SK-N-SH (cell line): ENCODE measurements at regions not wholly inside any gene's neighbourhood (a gene's known extent, or its start where the extent isn't known, plus 50 kb on each side); places are given as distances from the start of the nearest gene placed in this dataset.

ENCODE experiments used
- EP300 ChIP-seq, 2 experiments: IDR thresholded peaks; 2 replicates each; pipeline versions ENCODE4 v1.4.0 to v1.6.1; 2012; ENCODE audit warnings: borderline replicate concordance in 1 of 2, low read depth in 1 of 2, low read length in 1 of 2
- GABPA ChIP-seq: IDR thresholded peaks from 2 replicates; pipeline ENCODE4 v1.4.0; 2012; ENCODE audit warnings: low read depth, mild to moderate bottlenecking
- GATA2 ChIP-seq: sonication (generic); formaldehyde crosslinking; IDR thresholded peaks from 2 replicates; pipeline ENCODE4 v1.5.0; 2020; ENCODE audit warnings: mild to moderate bottlenecking, missing genetic modification reagents
- NRF1 ChIP-seq: IDR thresholded peaks from 2 replicates; pipeline ENCODE4 v1.6.1; 2012; ENCODE audit warnings: low read depth, mild to moderate bottlenecking, low read length
- POLR2AphosphoS5 ChIP-seq: IDR thresholded peaks from 2 replicates; pipeline ENCODE4 v1.6.1; 2012; ENCODE audit warnings: low read depth, low read length
- RFX5 ChIP-seq: IDR thresholded peaks from 2 replicates; pipeline ENCODE4 v1.6.1; 2012; ENCODE audit warnings: mild to moderate bottlenecking, improper control_type of control experiment, low read length
- TAF1 ChIP-seq: IDR thresholded peaks from 2 replicates; pipeline ENCODE4 v1.6.1; 2012; ENCODE audit warnings: low read depth, mild to moderate bottlenecking, low read length, moderate library complexity, borderline replicate concordance
- YY1 ChIP-seq: IDR thresholded peaks from 2 replicates; pipeline ENCODE4 v1.4.0; 2012; ENCODE audit warnings: low read depth, mild to moderate bottlenecking
- TF ChIP-seq, protein P1 (sequence below): IDR thresholded peaks from 2 replicates; pipeline ENCODE4 v1.4.0; 2012; ENCODE audit warnings: low read depth, borderline replicate concordance
- TF ChIP-seq, protein P2 (sequence below): fragments of 200-600 bp; sonication (generic); IDR thresholded peaks from 2 replicates; pipeline ENCODE4 v1.6.1; 2017; ENCODE audit warnings: antibody characterized with exemption, mild to moderate bottlenecking, moderate library complexity
- TF ChIP-seq, protein P3 (sequence below): fragments of 150-350 bp; IDR thresholded peaks from 2 replicates; pipeline ENCODE4 v1.6.1; 2017; ENCODE audit warnings: antibody characterized with exemption, low read length, low read depth, borderline replicate concordance

DNA sequence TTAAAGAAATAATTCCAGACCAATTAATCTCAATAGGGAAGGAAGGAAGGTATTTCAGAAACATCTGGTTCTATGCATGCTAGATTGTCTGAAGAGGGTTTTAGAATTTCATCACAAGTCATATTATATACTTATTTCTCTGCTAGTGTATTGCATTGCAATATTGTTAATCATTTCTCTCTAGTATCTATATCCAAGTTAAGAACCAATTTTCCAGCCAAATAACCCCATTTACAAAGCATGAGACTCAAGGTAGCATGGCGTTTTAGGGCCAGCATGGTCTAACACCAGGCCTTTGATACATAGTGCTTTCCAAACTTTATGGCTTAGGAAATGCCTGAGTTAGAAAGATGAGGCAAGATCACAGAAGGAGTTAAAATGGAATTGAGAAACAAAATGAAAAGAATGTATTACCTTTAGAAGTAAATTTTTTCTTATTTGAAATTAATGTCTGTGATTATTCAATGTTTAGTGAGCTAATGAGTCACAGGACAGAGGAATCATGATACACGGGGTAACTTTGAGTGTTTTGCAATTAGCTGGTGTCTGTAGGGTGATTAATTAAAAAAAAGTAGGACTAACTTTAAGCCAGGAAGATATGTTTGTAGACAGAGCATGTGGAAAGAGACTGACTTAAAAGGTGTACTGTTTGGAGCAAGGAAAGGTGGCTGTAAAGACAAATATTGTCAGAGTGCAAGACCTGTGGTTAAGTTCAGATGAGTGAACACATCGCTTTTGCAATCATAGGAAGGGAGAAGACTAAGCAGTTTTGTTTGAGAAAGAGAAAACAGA is 1006.2 kb upstream of the CITED2 start:
- TF ChIP-seq EP300 (IDR thresholded peaks at IDR 0.05; ENCODE audit: borderline replicate concordance in 1 of 2, low read depth in 1 of 2, low read length in 1 of 2) (no peak), YY1 (no peak), RFX5 (no peak), POLR2AphosphoS5 (no peak), NRF1 (no peak), TAF1 (no peak), GATA2 (CRISPR knock-in tag) (no peak), GABPA (no peak)
- TF ChIP-seq, protein P1, sequence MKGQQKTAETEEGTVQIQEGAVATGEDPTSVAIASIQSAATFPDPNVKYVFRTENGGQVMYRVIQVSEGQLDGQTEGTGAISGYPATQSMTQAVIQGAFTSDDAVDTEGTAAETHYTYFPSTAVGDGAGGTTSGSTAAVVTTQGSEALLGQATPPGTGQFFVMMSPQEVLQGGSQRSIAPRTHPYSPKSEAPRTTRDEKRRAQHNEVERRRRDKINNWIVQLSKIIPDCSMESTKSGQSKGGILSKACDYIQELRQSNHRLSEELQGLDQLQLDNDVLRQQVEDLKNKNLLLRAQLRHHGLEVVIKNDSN, result no peak
- TF ChIP-seq, protein P2, sequence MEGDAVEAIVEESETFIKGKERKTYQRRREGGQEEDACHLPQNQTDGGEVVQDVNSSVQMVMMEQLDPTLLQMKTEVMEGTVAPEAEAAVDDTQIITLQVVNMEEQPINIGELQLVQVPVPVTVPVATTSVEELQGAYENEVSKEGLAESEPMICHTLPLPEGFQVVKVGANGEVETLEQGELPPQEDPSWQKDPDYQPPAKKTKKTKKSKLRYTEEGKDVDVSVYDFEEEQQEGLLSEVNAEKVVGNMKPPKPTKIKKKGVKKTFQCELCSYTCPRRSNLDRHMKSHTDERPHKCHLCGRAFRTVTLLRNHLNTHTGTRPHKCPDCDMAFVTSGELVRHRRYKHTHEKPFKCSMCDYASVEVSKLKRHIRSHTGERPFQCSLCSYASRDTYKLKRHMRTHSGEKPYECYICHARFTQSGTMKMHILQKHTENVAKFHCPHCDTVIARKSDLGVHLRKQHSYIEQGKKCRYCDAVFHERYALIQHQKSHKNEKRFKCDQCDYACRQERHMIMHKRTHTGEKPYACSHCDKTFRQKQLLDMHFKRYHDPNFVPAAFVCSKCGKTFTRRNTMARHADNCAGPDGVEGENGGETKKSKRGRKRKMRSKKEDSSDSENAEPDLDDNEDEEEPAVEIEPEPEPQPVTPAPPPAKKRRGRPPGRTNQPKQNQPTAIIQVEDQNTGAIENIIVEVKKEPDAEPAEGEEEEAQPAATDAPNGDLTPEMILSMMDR, result no peak
- TF ChIP-seq, protein P3, sequence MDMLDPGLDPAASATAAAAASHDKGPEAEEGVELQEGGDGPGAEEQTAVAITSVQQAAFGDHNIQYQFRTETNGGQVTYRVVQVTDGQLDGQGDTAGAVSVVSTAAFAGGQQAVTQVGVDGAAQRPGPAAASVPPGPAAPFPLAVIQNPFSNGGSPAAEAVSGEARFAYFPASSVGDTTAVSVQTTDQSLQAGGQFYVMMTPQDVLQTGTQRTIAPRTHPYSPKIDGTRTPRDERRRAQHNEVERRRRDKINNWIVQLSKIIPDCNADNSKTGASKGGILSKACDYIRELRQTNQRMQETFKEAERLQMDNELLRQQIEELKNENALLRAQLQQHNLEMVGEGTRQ, result no peak
